T-helper 1 cell treated with Interleukin-12 subunit alpha and Interleukin-12 subunit beta and Interleukin-4 antibody, amounts not matched to agents 30 μg/mL and 1 μg/mL, for 36 hours (primary cell): ENCODE measurements at regions not wholly inside any gene's neighbourhood (a gene's known extent, or its start where the extent isn't known, plus 50 kb on each side); places are given as distances from the start of the nearest gene placed in this dataset.
"Not testable (repeated sequence)": the region's sequence is repeated elsewhere in the genome, so short reads cannot be mapped to it uniquely, and the experiment has no call there.

ENCODE experiments used
- H3K27ac Mint-ChIP-seq: one replicate; pipeline ENCODE4 v1.8.0; 2021; ENCODE audit warnings: mild to moderate bottlenecking, mixed read lengths
- H3K27me3 Mint-ChIP-seq: one replicate; pipeline ENCODE4 v1.8.0; 2021; ENCODE audit warnings: low read depth, mixed read lengths
- H3K36me3 Mint-ChIP-seq: one replicate; pipeline ENCODE4 v1.8.0; 2021; ENCODE audit warnings: low read depth, mixed read lengths
- H3K4me1 Mint-ChIP-seq: one replicate; pipeline ENCODE4 v1.8.0; 2021; ENCODE audit warnings: low read depth, mixed read lengths
- H3K4me3 Mint-ChIP-seq: one replicate; pipeline ENCODE4 v1.8.0; 2021; ENCODE audit warnings: mild to moderate bottlenecking, moderate library complexity, mixed read lengths
- H3K9me3 Mint-ChIP-seq: one replicate; pipeline ENCODE4 v1.8.0; 2021; ENCODE audit warnings: mixed read lengths

GRCh38 chr9:42239445-42240260 lies 56.2 kb downstream of the SPATA31A6 start:
- H3K4me1 Mint-ChIP-seq, H3K4me3 Mint-ChIP-seq, H3K27ac Mint-ChIP-seq, H3K27me3 Mint-ChIP-seq, H3K36me3 Mint-ChIP-seq, H3K9me3 Mint-ChIP-seq: not testable (repeated sequence)

DNA sequence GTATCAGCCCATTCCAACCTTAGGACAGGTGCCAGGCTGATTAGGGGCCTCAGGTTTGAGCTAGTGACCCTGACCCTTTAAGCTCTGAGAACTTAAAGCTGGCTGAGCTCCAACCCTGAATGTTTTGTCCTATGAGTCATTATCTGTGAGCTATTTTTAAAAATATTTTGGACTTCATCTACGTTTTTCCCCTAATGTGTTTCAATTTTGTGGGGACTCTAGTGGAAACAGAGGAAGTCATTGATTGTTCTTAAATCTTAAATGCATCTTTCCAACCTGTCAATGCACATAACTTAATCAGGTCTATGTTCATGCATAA lies 56.8 kb downstream of the SPATA31A6 start:
- not testable (repeated sequence) for H3K4me3 Mint-ChIP-seq, H3K27ac Mint-ChIP-seq

DNA sequence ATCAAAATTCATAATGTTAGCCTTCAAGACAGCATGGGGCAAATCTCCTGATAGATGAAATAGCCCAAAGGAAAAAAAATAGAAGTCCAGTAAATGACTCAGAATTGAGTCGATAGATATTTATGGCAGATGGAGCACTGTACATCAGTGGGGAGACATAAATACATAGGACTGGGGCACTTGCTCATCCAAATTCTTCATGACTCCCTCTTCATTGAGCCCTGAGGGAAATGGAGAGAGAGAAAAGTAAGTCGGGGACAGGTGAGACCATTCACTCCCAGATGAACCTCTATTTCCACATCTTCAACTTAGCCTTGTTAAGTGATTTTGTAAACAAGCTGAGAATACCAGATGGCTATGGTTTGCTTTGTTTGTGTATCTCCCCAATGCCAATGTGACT lies 59.8 kb downstream of the SPATA31A6 start:
- not testable (repeated sequence) for H3K9me3 Mint-ChIP-seq, H3K4me3 Mint-ChIP-seq, H3K27me3 Mint-ChIP-seq, H3K27ac Mint-ChIP-seq, H3K4me1 Mint-ChIP-seq, H3K36me3 Mint-ChIP-seq

More for the DNA sequence above, 56.8 kb downstream of the SPATA31A6 start:
- not testable (repeated sequence) for H3K36me3 Mint-ChIP-seq, H3K27me3 Mint-ChIP-seq, H3K4me1 Mint-ChIP-seq, H3K9me3 Mint-ChIP-seq

GRCh38 chr9:42243822-42244221 lies 60.4 kb downstream of the SPATA31A6 start:
- not testable (repeated sequence) for H3K27ac Mint-ChIP-seq, H3K36me3 Mint-ChIP-seq, H3K4me1 Mint-ChIP-seq, H3K4me3 Mint-ChIP-seq, H3K27me3 Mint-ChIP-seq, H3K9me3 Mint-ChIP-seq

- H3K4me3 Mint-ChIP-seq, H3K36me3 Mint-ChIP-seq, H3K27me3 Mint-ChIP-seq, H3K4me1 Mint-ChIP-seq, H3K9me3 Mint-ChIP-seq, H3K27ac Mint-ChIP-seq: not testable (repeated sequence)
Measured at GRCh38 chr9:42268729-42269128, 85.3 kb downstream of the SPATA31A6 start.

GRCh38 chr9:42269171-42269570 lies 85.7 kb downstream of the SPATA31A6 start:
- not testable (repeated sequence) for H3K27me3 Mint-ChIP-seq, H3K4me1 Mint-ChIP-seq, H3K4me3 Mint-ChIP-seq, H3K36me3 Mint-ChIP-seq, H3K9me3 Mint-ChIP-seq, H3K27ac Mint-ChIP-seq

GRCh38 chr9:42273191-42273590 lies 89.7 kb downstream of the SPATA31A6 start:
- H3K9me3 Mint-ChIP-seq, H3K4me3 Mint-ChIP-seq, H3K27me3 Mint-ChIP-seq, H3K36me3 Mint-ChIP-seq, H3K4me1 Mint-ChIP-seq, H3K27ac Mint-ChIP-seq: not testable (repeated sequence)

- Mint-ChIP-seq H3K27me3 (no peaks in the 10 kb centered on the region), H3K4me1 (no peaks in the 10 kb centered on the region), H3K36me3 (no peaks in the 10 kb centered on the region), H3K9me3 (peaks cover 3% of the 10 kb centered on the region), H3K27ac (no peak overlapping the region), H3K4me3 (no peak overlapping the region)
Measured at GRCh38 chr9:42275141-42275540, 91.7 kb downstream of the SPATA31A6 start.

GRCh38 chr9:42282531-42283178 lies 99.2 kb downstream of the SPATA31A6 start:
- H3K9me3 Mint-ChIP-seq, H3K27me3 Mint-ChIP-seq, H3K36me3 Mint-ChIP-seq, H3K4me1 Mint-ChIP-seq, H3K27ac Mint-ChIP-seq, H3K4me3 Mint-ChIP-seq: not testable (repeated sequence)

DNA sequence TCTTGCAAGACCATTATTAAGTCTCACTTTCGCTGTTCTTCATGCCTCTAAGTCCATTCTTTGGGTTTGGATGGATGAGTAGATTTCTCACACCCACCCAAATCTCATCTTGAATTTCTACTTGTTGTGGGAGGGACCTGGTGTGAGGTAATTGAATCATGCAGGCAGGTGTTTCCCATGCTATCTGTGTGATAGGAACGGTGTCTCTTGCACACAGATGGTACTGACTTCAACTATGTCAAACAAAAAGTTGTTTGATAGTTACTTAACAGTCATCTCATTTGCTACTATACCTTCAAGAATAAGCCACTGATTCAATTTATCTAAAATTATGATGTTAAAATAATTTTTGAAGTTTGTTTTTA lies 99.7 kb downstream of the SPATA31A6 start:
- not testable (repeated sequence) for H3K27ac Mint-ChIP-seq, H3K27me3 Mint-ChIP-seq, H3K4me3 Mint-ChIP-seq, H3K4me1 Mint-ChIP-seq, H3K9me3 Mint-ChIP-seq, H3K36me3 Mint-ChIP-seq

- H3K9me3 Mint-ChIP-seq, H3K4me1 Mint-ChIP-seq, H3K36me3 Mint-ChIP-seq, H3K27me3 Mint-ChIP-seq, H3K27ac Mint-ChIP-seq, H3K4me3 Mint-ChIP-seq: not testable (repeated sequence)
Measured at GRCh38 chr9:42286145-42286845, 102.8 kb downstream of the SPATA31A6 start.

- H3K27me3 Mint-ChIP-seq, H3K4me3 Mint-ChIP-seq, H3K9me3 Mint-ChIP-seq, H3K4me1 Mint-ChIP-seq, H3K36me3 Mint-ChIP-seq, H3K27ac Mint-ChIP-seq: not testable (repeated sequence)
Measured at GRCh38 chr9:42288002-42288864, 104.8 kb downstream of the SPATA31A6 start.

DNA sequence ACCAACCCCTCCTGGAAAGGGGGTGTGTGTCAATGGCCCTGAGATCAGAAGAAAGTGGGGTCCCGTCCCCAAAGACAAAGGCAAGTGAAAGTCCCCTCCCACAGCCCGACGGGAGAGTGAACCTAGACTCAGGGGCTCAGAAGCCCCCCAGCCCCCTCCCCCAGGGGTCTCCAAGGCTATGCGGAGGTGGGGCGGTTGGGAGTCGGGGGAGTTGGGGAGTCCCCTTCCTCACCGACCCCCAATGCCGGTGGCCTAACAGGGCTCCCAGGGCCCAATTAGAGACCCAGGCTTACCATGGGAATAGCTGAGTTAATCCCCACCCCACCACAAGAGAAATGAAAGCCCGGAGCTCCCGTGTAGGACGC lies 105.4 kb downstream of the SPATA31A6 start:
- not testable (repeated sequence) for H3K4me3 Mint-ChIP-seq, H3K4me1 Mint-ChIP-seq, H3K9me3 Mint-ChIP-seq, H3K36me3 Mint-ChIP-seq, H3K27ac Mint-ChIP-seq, H3K27me3 Mint-ChIP-seq

DNA sequence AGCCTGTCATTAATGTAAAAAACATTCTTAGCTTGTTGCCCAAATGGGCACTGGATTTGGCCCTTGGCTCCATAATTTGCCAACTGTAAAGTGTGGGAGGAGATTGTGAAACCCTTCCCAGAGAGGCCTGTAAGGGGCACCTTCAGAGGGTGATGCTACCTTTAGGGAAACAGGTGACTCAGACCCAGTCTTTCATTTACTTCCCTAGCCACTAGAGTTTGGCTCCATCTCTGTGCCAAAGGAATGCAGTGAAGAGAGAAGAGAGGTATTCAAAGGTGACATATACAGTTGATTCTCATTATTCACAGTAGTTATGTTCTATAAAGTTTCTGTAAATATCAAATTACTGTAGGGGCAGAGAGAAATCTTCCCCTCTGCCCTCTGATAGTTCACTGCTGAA lies 116.7 kb downstream of the SPATA31A6 start:
- H3K9me3 Mint-ChIP-seq, H3K4me3 Mint-ChIP-seq, H3K27me3 Mint-ChIP-seq, H3K4me1 Mint-ChIP-seq, H3K27ac Mint-ChIP-seq, H3K36me3 Mint-ChIP-seq: not testable (repeated sequence)

- H3K4me1 Mint-ChIP-seq, H3K9me3 Mint-ChIP-seq, H3K36me3 Mint-ChIP-seq, H3K27me3 Mint-ChIP-seq, H3K4me3 Mint-ChIP-seq, H3K27ac Mint-ChIP-seq: not testable (repeated sequence)
Measured at GRCh38 chr9:42306625-42307024, 123.2 kb downstream of the SPATA31A6 start.
